ENCODE measurements at regions not wholly inside any gene's neighbourhood (a gene's known extent, or its start where the extent isn't known, plus 50 kb on each side); places are given as distances from the start of the nearest gene placed in this dataset.

- H3K4me2 ChIP-seq (ENCODE audit: low read depth, low read length): no peak overlapping the region
- BruUV-seq (replicated peaks): no TSS peak
- no peaks in the 10 kb centered on the region for H3K36me3 ChIP-seq (replicated peaks in 1 of 2; ENCODE audit: control insufficient read depth in 1 of 2, insufficient read depth in 2 of 2, low read length in 2 of 2)
- ChIA-PET CTCF (ENCODE audit: low intra/inter-chr PET ratio, low total read pairs) (no interaction called here), POLR2A (no interaction called here)
- intact Hi-C loops (cut with micrococcal nuclease; ENCODE audit: unreplicated experiment): no loop called here
- no peak for FAIRE-seq
- no peaks in the 10 kb centered on the region for H3K9me3 ChIP-seq (ENCODE audit: low read length)
- in situ Hi-C loops (cut with HindIII; ENCODE audit: extremely low pct_ligation_motif_present, low pct_unique_long_range_greater_than_20kb): no loop called here
- H3K9ac ChIP-seq (ENCODE audit: insufficient read depth, low read depth, low read length): no peak overlapping the region
- no peak overlapping the region for H3K27ac ChIP-seq (ENCODE audit: extremely low read length, insufficient read depth, low read length)
- no peak for ATAC-seq
- no peaks in the 10 kb centered on the region for H3K79me2 ChIP-seq (ENCODE audit: insufficient read depth, low read length)
- no peaks in the 10 kb centered on the region for H4K20me1 ChIP-seq (ENCODE audit: insufficient read depth, low read length)
- H3K4me1 ChIP-seq (ENCODE audit: insufficient read depth, low read length): no peaks in the 10 kb centered on the region
- WGBS (ENCODE audit: low lambda C conversion rate): 0% methylated on average over 5 of the region's 5 CpGs
- H3K27me3 ChIP-seq (ENCODE audit: control insufficient read depth in 1 of 2, insufficient read depth in 2 of 2, low read length in 2 of 2): no peaks in the 10 kb centered on the region
- no peak overlapping the region for H2AFZ ChIP-seq (ENCODE audit: low read length)
- DNase-seq (ENCODE audit: low spot score): no peak
- H3K4me3 ChIP-seq (replicated peaks in 1 of 3; ENCODE audit: insufficient read depth in 1 of 3, low read depth in 2 of 3, low read length in 3 of 3): no peak overlapping the region
- TF ChIP-seq ZFP36L1 (CRISPR knock-in tag; IDR thresholded peaks at IDR 0.05): no peak
- TF ChIP-seq ZNF343 (CRISPR knock-in tag; IDR thresholded peaks at IDR 0.05): no peak
- no peak for TF ChIP-seq ATF1 (CRISPR knock-in tag; IDR thresholded peaks at IDR 0.05)
- TF ChIP-seq ATF6 (CRISPR knock-in tag; conservative IDR thresholded peaks at IDR 0.05): no peak
- TF ChIP-seq SPEN (CRISPR knock-in tag; IDR thresholded peaks at IDR 0.05; ENCODE audit: low read depth): no peak
- TF ChIP-seq ZIK1 (CRISPR knock-in tag; IDR thresholded peaks at IDR 0.05; ENCODE audit: borderline replicate concordance, low read depth): no peak
- no peak for TF ChIP-seq FOXP4 (CRISPR knock-in tag; IDR thresholded peaks at IDR 0.05)
- no peak for TF ChIP-seq ZBTB4 (CRISPR knock-in tag; IDR thresholded peaks at IDR 0.05; ENCODE audit: borderline replicate concordance)
- TF ChIP-seq ZBTB39 (CRISPR knock-in tag; IDR thresholded peaks at IDR 0.05): no peak
- TF ChIP-seq GZF1 (CRISPR knock-in tag; IDR thresholded peaks at IDR 0.05): no peak
- TF ChIP-seq ZNF34 (CRISPR knock-in tag; IDR thresholded peaks at IDR 0.05; ENCODE audit: borderline replicate concordance): no peak
- no peak for TF ChIP-seq ZNF740 (CRISPR knock-in tag; IDR thresholded peaks at IDR 0.05)
Observed at GRCh38 chr16:6571044-6571443, 761.6 kb upstream of the RBFOX1 start.

Measured in HepG2 (cell line).